Activated CD4-positive, alpha-beta T cell treated with anti-CD3 and anti-CD28 coated beads, Interleukin-2, amount 50 U/mL, for 24 hours (primary cell): ENCODE measurements at regions not wholly inside any gene's neighbourhood (a gene's known extent, or its start where the extent isn't known, plus 50 kb on each side); places are given as distances from the start of the nearest gene placed in this dataset.
A peak's percentile ranks its signal among the peaks of the same experiment; 100 is the strongest.
"Not testable (repeated sequence)": the region's sequence is repeated elsewhere in the genome, so short reads cannot be mapped to it uniquely, and the experiment has no call there.

Experiments used
- DNase-seq, 2 donors: peaks; one replicate each; pipeline ENCODE4 v3.0.0-alpha.2; 2020; ENCODE audit warnings: low read depth in 1 of 2, low spot score in 1 of 2

DNA sequence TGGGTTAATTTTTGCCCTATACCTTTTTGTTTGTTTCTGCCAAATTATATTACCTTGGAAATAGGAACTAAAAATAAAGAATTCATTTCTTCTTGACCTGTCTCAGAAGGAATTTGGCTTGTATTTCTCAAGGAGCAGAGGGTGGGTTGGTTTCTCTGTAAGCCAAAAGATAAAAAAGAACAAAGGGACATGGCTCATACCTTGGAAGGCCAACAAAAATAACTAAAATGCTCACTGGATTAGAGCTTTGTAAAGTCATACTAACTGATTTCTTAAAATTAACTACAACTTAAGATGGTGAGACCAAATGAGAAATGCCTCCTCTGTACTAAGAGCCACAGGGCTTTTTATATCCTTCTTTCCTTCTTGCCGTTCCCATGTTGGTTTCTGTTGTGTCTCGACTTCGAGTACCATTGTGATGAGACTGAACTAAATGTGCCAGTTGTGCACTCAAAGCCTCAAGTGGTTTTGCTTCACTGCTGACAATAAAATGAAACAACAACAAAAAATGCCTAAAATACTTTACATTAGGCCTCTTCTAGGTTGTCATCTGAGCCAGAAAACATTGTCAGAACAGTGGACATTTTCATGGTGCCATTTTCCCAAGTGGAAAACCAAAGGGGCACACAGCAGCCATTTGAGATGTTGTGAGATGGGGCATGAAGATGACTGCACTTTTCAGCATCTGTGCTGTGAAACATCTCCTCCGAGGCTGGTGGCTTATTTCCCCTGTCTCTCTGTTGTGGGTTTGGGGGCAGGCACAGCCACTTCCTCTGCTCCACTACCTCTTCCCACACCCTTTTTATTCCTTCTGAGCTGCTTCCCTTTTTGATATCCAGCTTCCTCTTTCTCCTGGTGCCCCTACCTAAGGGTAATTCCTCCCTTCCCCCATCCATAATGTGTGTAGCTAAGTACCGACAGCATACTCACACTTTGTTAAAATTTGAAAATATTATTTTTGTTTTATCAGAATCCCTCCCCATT is 51.8 kb upstream of the AGR3 start:
- DNase-seq = no peak

GRCh38 chr7:16934722-16935340 is 53.0 kb upstream of the AGR3 start:
- peak in 1 of 2 donors; percentile 32 for DNase-seq

DNA sequence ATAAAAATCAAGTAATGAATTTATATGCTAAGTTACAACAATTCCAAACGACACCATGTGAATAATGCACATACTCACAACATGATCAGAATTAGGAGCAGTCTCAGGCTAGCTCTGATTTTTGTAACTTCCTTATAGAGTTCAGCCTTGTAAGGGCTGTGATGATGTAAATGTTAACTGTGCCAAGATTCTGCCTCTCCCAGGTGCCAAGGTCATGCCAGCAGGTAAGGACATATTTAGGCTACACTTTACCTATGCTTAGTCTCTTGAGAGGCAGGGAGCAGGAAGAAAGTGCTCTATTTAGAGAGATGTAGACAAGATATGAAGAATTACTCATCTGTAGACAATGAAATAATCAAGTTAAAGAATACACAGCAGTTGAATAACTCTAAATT is 53.6 kb upstream of the AGR3 start:
- no peak for DNase-seq

- no peak for DNase-seq
Measured at GRCh38 chr7:16936626-16937422, 55.0 kb upstream of the AGR3 start.

- DNase-seq = no peak
Measured at GRCh38 chr7:16939161-16939560, 57.4 kb upstream of the AGR3 start.

DNA sequence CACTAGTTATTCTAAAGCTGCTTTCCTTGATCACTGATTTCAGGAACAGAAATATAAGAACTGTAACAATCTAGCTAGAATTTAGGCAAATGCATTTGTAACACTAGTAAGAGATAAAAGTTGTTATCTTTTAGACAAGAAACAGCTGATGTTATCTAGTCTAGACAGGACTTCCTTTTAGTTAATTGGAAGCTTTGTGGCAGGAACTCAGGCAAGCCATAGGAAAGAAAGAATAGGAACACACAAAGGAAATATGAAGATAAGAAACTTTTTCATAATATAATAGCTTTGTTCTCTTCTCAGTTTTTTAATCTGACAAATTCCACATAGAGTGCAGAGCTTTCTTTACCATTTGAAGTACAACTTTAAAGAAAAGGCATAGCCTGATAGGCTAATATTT is 59.0 kb upstream of the AGR3 start:
- DNase-seq = no peak

DNA sequence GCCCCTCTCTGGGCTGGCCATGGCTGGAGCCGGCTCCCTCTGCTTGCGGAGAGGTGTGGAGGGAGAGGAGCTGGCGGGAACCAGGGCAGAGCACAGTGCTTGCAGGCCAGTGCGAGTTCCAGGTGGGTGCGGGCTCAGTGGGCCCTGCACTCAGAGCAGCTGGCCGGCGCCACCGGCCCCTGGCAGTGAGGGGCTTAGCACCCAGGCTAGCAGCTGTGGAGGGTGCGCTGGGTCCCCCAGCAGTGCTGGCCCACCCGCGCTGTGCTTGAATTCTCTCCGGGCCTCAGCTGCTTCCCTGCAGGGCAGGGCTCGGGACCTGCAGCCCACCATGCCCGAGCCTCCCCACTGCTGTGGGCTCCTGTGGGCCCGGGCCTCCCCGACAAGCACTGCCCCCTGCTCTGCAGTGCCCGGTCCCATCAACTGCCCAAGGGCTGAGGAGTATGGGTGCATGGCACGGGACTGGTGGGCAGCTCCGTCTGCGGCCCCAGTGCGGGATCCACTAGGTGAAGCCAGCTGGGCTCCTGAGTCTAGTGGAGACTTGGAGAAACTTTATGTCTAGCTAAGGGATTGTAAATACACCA is 61.2 kb upstream of the AGR3 start:
- DNase-seq = no peak

DNA sequence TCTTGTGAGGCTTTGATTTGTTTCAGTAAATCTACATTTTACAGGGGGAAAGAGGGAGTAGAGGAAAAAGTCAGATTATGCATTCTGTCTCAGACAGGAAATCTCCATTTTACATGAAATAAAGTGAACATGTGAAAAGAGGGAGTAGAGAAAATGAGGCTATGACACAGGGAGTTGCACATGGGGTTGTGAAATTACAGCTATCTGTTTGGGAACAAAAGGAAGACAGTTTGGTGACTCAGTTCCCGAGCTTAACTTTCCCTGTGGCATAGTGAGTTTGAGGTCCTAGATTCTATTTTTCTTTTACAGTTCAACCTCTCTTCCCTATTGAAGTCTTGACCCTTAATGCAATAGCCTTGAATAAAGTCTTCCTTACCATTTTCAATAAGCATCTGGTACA is 63.2 kb upstream of the AGR3 start:
- DNase-seq = no peak

DNA sequence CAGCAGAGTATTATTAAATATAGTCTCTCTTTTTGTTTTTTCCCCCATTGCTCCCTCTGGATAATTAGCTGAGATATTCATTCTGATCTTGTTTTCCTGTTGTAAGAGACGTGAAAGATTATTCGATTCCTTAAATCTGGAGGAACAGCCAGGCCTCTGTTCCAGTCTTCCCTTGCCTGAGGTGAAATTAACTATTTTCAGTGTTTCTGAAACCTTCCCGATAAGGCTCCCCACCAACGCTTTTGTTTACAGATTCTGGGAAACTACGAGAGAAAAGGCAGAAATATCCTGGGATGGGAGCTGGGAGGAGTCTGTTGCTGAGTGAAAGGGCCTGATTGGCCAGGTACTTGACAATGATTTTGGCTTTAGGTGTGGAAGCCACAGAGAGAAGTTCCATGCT is 63.6 kb upstream of the AGR3 start:
- no peak for DNase-seq

DNA sequence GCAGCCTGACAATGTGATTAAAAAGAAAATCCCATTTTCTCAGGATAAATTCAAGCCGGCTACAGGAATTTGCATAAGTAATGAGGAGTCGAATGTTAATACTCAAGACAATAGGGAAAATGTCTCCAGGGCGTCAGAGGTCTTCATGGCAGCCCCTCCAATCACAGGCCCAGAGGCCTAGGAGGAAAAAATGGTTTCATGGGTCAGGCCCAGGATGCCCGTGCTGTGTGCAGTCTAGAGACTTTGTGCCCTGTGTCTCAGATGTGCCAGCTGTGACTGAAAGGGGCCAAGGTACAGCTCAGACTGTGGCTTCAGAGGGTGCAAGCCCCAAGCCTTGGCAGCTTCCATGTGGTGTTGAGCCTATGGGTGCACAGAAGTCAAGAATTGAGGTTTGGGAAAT is 66.3 kb upstream of the AGR3 start:
- not testable (repeated sequence) for DNase-seq

DNA sequence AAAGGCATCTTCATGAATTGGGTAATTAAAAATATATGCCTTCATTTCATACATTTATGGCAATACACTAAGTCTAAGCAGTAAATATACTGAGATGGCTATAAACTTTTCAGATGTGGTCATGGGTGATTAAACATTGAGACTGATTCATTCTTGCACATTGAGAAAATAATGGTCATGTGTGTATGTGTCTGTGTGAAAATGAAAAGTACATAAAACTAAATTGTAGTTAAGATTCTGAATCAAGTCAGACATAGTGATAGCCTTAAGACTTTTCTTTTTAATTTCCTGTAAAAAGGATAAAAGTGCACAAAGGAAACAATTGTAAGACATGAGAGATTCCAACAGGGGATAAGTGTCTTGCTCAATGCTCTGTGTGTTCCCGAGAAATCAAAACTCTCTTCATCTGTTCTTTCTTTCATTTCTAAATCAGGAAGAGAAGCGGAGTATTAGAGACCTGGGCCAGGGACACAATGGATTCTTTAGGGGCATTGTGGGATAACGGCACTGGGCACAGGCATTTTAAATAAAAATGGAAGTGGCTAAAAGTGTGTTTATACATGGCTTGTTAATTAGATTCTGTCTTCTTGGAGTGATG is 69.8 kb upstream of the AGR3 start:
- DNase-seq = no peak

DNA sequence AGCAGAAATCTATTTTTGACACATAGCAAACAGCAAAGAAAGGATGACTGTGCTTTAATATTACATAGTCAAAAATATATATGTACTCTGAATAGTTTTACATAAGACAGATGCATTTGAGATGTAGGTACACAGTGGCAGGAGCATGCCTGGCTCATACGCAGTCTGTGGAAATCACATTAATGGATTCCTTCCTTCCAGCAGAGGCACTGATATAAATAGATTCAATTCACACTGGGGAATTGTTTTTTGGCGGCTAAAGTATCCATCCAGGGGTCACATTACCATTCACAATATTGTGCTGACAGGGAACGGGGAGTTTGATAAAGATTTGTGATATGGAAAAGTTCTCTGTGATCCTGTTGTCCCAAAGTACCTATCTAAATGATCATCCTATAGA is 72.5 kb upstream of the AGR3 start:
- DNase-seq = no peak

DNA sequence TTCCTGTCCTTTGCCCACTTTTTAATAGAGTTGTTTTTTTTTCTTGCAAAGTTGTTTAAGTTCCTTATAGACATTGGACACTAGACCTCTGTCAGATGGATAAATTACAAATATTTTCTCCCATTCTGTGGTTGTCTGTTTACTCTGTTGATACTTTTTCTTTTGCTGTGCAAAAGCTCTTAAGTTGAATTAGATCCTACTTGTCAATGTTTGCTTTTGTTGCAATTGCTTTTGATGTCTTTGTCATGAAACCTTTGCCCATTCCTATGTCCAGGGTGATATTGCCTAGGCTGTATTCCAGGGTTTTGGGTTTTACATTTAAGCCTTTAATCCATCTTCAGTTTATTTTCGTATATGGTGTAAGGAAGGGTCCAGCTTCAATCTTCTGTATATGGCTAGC is 76.9 kb upstream of the AGR3 start:
- DNase-seq = no peak

DNA sequence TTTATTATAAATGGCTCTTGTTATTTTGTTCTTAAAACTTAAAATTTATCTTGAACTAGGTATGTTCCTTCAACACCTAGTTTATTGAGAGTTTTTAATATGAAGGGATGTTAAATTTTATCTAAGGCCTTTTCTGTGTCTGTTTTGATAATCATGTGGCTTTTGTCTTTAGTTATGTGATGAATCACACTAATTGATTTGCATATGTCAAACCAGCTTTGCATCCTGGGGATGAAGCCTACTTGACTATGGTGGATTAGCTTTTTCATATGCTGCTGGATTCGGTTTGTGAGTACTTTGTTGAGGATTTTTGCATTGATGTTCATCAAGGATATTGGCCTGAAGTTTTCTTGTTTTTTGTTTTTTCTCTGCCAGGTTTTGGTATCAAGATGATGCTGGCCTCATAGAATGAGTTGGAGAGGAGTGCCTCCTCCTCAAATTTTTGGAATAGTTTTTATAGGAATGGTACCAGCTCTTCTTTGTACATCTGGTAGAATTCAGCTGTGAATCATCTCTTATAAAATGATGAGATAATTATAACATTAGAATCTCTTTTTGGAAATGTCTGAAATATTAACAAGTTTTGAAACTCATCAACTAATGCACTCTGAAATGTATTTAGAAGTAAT is 78.7 kb upstream of the AGR3 start:
- no peak for DNase-seq

DNA sequence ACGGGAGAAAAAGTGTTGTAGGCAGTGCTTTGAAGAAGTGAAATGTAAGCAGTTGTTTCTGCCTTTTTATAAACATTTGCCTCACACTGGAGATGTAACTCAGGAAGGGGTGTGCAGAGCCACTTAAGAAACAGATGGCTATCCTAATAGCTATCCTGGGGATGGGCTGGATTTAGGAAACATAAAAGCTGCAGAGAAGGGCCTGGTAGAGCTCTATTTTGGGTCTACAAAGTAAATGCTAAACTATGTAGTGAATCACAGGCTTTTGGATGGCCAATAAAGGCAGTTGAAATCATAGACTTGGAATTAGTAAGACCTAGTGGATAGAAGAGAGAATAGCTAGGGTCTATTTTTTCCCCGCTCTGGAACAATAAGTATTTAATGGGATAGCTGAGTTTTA is 79.9 kb upstream of the AGR3 start:
- no peak for DNase-seq

GRCh38 chr7:16963044-16963443 is 81.3 kb upstream of the AGR3 start:
- no peak for DNase-seq

GRCh38 chr7:16965697-16966096 is 83.9 kb upstream of the AGR3 start:
- DNase-seq = not testable (repeated sequence)

DNA sequence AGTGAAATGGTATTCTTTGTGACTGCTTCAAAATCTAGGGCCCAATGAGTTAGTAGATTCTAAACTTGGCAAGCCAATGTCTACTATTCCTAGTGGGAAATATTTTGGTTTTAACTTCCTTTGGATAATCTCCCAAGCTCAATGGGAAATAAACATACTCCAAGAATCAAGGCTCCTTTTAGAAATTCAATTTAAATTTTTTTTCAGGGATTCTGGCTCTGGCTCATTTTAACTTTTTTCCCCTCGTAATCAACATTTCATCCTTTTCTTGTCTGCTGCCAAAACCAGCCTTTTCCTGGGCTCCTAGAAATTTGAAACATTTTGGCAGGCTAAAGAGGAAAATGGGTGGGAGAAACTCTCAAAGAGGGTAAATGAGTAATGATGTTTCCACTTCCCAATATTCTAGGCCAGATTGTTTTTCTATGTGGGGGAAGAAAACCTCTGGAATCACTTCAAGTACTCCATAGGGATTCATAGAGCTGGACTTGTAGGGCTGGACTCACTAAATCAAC is 85.6 kb upstream of the AGR3 start:
- no peak for DNase-seq

GRCh38 chr7:16970732-16971482 is 89.1 kb upstream of the AGR3 start:
- DNase-seq = no peak

DNA sequence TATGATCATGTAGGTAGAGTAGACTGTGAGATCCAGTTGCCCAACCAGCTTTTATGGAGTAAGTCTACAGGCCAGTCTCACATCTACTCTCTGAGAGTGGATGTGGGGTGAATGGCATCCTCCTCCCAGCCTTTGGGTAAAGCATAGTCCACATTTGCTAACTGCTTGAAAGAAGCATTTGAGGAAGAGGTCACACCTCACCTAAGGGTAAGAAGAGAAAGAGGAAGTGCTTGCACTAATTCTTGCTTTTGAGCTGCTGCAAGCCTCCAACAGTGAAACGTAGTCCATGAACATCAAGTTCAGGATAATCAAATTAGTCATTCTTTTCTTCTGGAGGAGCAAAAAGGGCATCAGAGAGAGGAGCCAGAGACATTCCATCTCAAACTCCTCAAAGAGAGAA is 93.9 kb upstream of the AGR3 start:
- no peak for DNase-seq
